GM18507 (cell line): ENCODE measurements at regions not wholly inside any gene's neighbourhood (a gene's known extent, or its start where the extent isn't known, plus 50 kb on each side); places are given as distances from the start of the nearest gene placed in this dataset.
"Not testable (repeated sequence)": the region's sequence is repeated elsewhere in the genome, so short reads cannot be mapped to it uniquely, and the experiment has no call there.

ENCODE experiments used
- DNase-seq: peaks from one replicate; pipeline ENCODE4 v3.0.0; 2011; ENCODE audit warnings: low read depth; ENCODE audit not compliant: insufficient read length; ENCODE audit errors: extremely low spot score
- FAIRE-seq: peaks from 2 replicates; lab custom pipeline; 2011; peaks lifted over from hg19 to GRCh38; lab: Jason Lieb, UNC

DNA sequence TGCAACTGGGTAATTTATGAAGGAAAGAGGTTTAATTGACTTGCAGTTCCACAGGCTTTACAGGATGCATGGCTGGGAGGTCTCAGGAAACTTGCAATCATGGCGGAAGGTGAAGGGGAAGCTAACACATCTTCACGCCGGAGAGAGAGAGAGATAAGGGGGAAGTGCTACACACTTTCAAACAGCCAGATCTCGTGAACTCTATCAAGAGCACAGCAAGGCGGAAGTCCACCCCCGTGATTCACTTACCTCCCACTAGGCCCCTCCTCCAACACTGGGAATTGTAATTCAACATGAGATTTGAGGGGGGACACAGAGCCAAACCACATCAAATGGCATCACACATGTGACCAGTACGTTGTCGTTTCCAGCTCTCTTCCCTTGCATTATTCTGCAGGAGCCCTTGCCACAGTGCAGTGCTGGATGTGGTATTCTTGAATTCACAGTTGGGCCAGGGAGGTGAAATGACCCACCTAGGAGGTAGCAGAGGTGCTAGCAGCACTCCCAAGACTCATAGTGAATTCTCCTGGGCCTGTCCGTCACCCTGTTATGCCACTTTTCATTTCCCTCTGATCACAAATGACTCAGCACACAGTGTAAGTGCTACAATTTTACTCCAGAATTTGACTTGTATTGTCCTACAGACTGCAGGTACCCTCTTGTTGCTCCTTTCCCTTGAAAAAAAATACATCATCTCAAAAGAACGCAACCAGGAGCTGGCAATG, 179.2 kb upstream of the PLGLB2 start:
- DNase-seq, FAIRE-seq: not testable (repeated sequence)

- FAIRE-seq, DNase-seq: not testable (repeated sequence)
Observed at GRCh38 chr2:87569689-87570397, 178.0 kb upstream of the PLGLB2 start.

DNA sequence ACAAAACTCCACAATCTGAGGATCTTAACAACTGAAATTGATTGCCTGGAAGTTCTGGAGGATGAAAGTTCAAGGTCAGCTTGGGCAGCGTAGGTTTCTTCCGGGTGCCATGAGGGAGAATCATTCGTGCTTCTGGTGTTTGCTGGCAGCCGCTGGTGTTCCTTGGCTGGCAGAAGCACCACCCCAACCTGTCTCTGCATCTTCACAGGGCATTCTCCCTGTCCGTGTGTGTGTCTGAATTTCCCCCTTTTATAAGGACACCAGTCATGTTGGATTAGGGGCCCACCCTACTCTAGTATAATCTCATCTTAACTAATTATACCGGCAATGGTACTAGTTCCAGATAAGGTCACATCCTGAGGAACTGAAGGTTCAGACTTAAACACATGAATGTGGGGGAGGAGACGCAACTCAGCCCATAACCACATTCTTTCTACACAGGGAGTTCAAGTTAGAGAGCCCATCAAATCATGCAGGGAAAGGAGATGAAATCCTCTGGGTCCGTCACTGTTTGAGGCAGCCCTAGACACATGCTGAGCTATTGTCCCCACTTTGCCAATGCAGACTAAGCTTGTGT, 175.9 kb upstream of the PLGLB2 start:
- DNase-seq, FAIRE-seq: not testable (repeated sequence)

DNA sequence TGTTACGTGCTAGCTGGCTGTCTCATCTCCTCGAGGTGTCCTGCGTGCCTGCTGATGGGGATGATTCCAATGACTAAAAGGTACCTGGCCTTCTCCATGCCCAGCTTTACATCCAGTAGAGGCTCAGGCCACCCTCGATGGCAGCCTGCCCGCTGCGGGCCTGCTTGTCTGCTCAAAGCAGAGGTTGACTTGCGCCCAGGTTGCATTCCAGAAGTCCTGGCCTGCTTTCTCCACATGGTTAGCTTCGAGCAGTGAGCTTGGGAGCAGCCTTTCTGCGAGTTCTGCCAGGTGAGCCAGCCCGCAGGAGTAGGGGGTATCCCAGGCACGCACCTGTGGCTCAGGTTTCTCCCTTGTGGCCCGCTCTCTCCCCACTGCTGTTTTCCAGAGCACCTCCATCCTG, 175.0 kb upstream of the PLGLB2 start:
- FAIRE-seq, DNase-seq: not testable (repeated sequence)

GRCh38 chr2:87573386-87574192, 174.3 kb upstream of the PLGLB2 start:
- not testable (repeated sequence) for DNase-seq, FAIRE-seq

DNA sequence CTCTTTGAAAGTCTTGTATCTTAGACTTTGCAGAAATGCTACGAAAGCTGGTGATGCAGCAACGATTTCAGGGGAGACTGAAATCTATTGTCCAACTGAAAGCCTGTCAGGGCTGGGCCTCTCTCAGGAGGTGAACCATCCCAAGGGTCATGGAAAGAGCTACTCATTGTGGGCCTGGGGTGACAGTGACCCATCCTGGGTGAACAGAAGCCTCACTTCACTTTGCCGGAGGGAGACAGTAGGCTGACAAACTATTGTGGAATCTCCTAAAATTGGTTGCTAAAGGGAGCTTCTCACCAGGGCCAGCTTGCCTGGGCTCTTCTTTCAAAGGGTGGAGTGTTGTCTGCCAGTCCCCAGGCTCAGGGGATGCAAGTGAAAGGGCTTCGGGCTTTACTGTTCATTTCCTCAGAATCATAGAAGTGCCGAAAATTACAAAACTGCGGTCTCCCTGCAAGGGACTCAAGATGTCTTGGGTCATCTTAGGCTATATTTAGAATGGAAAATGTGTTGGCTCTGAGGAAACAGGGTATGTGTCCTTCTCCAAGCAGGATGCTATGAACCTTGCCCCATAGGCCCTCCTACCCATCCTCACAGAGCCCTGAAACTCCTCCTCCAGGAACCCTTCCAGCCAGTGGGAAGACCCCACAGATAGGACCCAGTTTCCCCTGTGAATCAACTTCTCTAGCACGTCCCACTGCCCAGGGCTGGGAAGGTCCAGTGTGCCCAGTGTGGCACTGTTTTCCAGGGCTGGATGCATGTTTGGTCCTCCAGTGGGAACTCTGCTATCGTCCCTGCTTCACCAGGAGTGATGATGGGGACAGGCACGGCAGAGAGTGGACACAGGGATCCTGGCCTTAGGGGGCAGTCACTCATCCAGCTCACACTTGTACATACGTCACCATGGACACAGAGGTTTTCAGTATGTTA, 173.4 kb upstream of the PLGLB2 start:
- FAIRE-seq, DNase-seq: not testable (repeated sequence)

DNA sequence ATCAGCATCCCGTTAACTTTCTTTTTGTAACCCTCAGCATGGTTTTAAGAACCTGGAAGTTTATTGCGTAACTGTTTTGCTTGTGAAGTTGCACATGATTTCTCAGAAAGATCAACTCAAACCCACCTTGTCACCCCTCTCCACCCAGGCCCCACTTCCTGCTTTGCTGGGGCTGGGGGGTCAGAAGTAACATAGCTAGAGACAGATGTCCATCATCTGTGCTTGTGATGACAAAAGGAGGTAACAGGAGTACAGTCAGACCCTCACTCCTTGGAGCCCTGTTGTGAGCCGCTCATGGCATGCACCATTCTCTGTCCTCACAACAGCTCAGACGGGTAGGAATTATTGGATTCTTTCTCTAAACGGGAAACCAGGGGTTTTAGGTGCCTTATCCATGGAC, 172.7 kb upstream of the PLGLB2 start:
- DNase-seq, FAIRE-seq: not testable (repeated sequence)

- FAIRE-seq, DNase-seq: not testable (repeated sequence)
Observed at GRCh38 chr2:87577358-87577757, 170.5 kb upstream of the PLGLB2 start.

- not testable (repeated sequence) for DNase-seq, FAIRE-seq
Observed at GRCh38 chr2:87582152-87582551, 165.7 kb upstream of the PLGLB2 start.

- FAIRE-seq, DNase-seq: not testable (repeated sequence)
Observed at GRCh38 chr2:87582579-87582978, 165.3 kb upstream of the PLGLB2 start.

DNA sequence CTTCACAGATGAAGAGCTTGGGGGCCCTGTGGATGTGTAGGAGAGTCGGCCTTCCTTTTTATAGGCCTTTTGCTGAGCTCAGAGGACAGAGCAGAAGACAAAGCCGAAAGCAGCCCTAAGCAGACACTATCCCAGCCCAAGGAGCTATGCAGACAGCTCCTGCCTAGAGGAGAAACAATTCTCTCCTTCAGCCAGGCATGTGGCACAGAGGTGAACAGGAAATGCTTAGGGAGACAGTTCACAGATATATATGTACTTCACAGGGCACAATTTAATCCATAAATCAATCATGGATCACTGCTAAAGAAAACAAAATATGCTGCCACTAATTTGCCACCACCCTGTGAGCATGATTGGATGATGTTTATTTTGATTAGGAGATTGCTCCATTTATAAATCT, 164.5 kb upstream of the PLGLB2 start:
- not testable (repeated sequence) for FAIRE-seq, DNase-seq

- not testable (repeated sequence) for FAIRE-seq, DNase-seq
Observed at GRCh38 chr2:87583803-87584202, 164.1 kb upstream of the PLGLB2 start.

- not testable (repeated sequence) for DNase-seq, FAIRE-seq
Observed at GRCh38 chr2:87584268-87584906, 163.5 kb upstream of the PLGLB2 start.

DNA sequence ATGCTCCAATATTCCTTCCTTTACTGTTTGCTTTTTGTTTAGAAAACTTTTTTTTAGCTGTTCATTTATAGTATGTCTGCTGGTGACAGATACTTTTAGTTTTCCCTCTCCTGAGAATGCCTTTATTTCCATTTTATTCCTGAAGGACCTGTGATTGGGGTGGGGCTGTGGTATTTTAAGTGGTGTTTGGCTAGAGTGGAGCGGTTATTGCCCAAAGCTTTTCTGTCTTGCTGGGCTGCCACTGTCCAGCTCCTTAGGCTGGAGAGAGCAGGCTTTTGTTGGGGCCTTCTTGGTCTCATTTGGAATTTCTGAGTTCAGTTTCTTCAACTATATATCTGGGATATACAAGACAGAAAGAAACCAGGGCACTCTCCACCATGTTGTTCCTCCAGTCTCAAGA, 160.0 kb upstream of the PLGLB2 start:
- FAIRE-seq, DNase-seq: not testable (repeated sequence)

DNA sequence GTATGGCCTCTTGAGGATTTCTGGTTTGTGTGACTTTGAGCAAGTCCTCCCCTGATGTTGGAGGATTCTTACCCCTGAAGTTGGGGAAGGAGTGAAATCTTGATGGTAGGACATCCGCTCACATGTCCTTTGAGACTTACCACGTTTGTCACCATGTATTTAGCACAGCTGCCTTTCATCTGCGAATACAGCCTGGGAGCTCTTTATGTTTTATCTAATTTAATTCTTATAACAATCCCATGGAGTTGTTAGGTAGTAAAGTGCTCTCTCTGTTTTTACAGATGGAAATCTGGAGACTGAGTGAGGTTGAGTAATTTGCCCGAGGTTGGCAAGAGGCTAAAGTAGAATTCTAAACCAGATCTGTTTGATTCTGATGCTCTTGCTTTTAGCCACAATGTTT, 154.9 kb upstream of the PLGLB2 start:
- DNase-seq, FAIRE-seq: not testable (repeated sequence)

DNA sequence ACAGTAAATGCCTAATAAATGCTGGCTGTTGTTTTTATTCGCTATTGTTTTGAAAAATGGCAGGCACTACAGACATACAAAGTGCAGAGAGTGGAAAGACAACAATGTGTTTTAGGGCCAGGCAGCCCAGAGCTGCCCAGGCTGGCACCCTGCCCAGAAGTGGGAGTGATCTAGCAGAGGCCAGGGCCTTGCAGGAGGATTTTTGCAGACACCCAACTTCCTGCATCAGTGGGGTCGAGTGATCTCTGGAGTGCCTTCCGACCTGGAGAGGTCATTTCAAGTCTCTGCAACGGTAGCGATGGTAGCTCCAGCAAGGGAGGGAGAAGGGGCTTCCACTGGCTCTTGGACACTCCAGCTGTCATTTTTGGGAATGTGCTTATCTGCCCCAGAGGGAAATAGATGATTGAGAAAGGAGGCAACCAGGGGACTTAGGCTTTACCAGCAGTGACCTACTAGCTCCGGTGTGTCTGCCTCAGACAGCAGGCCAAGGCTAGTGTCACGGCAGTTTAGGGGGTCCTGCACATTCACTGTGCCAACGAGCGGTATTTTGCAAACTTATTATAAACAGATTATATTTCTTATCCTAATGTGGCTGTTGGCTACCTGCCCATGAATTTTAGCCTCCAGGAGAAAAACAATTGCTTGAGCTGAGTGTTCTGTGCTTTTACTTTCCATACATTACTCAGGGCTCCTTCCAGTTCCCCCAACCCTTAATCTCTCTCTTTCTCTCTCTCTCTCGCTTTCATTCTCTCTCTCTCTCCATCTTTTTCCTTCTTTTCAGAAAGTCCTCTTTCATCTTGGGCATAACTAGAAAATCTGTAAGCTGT, 153.9 kb upstream of the PLGLB2 start:
- not testable (repeated sequence) for FAIRE-seq, DNase-seq

GRCh38 chr2:87594611-87594992, 153.3 kb upstream of the PLGLB2 start:
- not testable (repeated sequence) for DNase-seq, FAIRE-seq
